Trophoblast cell (in vitro differentiated cells and primary cell): ENCODE measurements at regions not wholly inside any gene's neighbourhood (a gene's known extent, or its start where the extent isn't known, plus 50 kb on each side); places are given as distances from the start of the nearest gene placed in this dataset.

Experiments
- DNase-seq, 2 donors: peaks; one replicate each; pipeline ENCODE4 v3.0.0-alpha.2; 2016
- H2AFZ ChIP-seq: 2 replicates; pipeline ENCODE4 v1.6.1; 2013; ENCODE audit warnings: low read length, moderate library complexity, mild to moderate bottlenecking; ENCODE audit not compliant: insufficient read depth, poor library complexity
- H2AK5ac ChIP-seq: 2 replicates; pipeline ENCODE4 v1.6.1; 2013; ENCODE audit warnings: mild to moderate bottlenecking, low read length
- H2BK120ac ChIP-seq: 2 replicates; pipeline ENCODE4 v1.6.1; 2013; ENCODE audit warnings: low read length, mild to moderate bottlenecking, moderate library complexity; ENCODE audit not compliant: insufficient read depth, poor library complexity
- H2BK12ac ChIP-seq: 2 replicates; pipeline ENCODE4 v1.6.1; 2013; ENCODE audit warnings: mild to moderate bottlenecking, low read length, moderate library complexity
- H2BK5ac ChIP-seq: 2 replicates; pipeline ENCODE4 v1.6.1; 2013; ENCODE audit warnings: low read length, low read depth, moderate library complexity, mild to moderate bottlenecking; ENCODE audit not compliant: poor library complexity
- H3K14ac ChIP-seq: 2 replicates; pipeline ENCODE4 v1.6.1; 2013; ENCODE audit warnings: mild to moderate bottlenecking, low read length
- H3K18ac ChIP-seq: 2 replicates; pipeline ENCODE4 v1.6.1; 2013; ENCODE audit warnings: mild to moderate bottlenecking, low read length
- H3K23ac ChIP-seq: 2 replicates; pipeline ENCODE4 v1.6.1; 2013; ENCODE audit warnings: low read length
- H3K27ac ChIP-seq: 2 replicates; pipeline ENCODE4 v1.5.1; 2013; ENCODE audit warnings: low read depth, mild to moderate bottlenecking, inconsistent platforms, low read length, moderate library complexity
- H3K27me3 ChIP-seq: 2 replicates; pipeline ENCODE4 v1.6.1; 2013; ENCODE audit warnings: inconsistent platforms, mild to moderate bottlenecking, low read length, moderate library complexity; ENCODE audit not compliant: insufficient read depth
- H3K36me3 ChIP-seq, 2 experiments: 1 replicate in 1 of 2; 2 replicates in 1 of 2; pipeline ENCODE4 v1.6.1; 2013; ENCODE audit warnings: low read length in 2 of 2, mild to moderate bottlenecking in 2 of 2, moderate library complexity in 1 of 2; ENCODE audit not compliant: insufficient read depth in 2 of 2, control insufficient read depth in 1 of 2
- H3K4ac ChIP-seq: 2 replicates; pipeline ENCODE4 v1.6.1; 2013; ENCODE audit warnings: low read depth, mild to moderate bottlenecking, low read length, moderate library complexity
- H3K4me1 ChIP-seq, 2 experiments: 1 replicate in 1 of 2; 2 replicates in 1 of 2; pipeline ENCODE4 v1.6.1; 2013; ENCODE audit warnings: low read length in 2 of 2, mild to moderate bottlenecking in 2 of 2, moderate library complexity in 1 of 2; ENCODE audit not compliant: insufficient read depth in 2 of 2, control insufficient read depth in 1 of 2
- H3K4me2 ChIP-seq: 2 replicates; pipeline ENCODE4 v1.6.1; 2013; ENCODE audit warnings: inconsistent platforms, mild to moderate bottlenecking, low read length, moderate library complexity
- H3K4me3 ChIP-seq: 2 replicates; pipeline ENCODE4 v1.5.1; 2013; ENCODE audit warnings: mild to moderate bottlenecking, low read depth, low read length, inconsistent platforms
- H3K79me1 ChIP-seq: one replicate; pipeline ENCODE4 v1.6.1; 2013; ENCODE audit warnings: low read length
- H3K79me2 ChIP-seq: 2 replicates; pipeline ENCODE4 v1.6.1; 2013; ENCODE audit warnings: low read length, mild to moderate bottlenecking; ENCODE audit not compliant: control insufficient read depth, insufficient read depth, poor library complexity
- H3K9ac ChIP-seq: 2 replicates; pipeline ENCODE4 v1.6.1; 2013; ENCODE audit warnings: mild to moderate bottlenecking, low read length
- H3K9me3 ChIP-seq: 2 replicates; pipeline ENCODE4 v1.6.1; 2013; ENCODE audit warnings: low read depth, mild to moderate bottlenecking, control low read depth, inconsistent platforms, low read length; ENCODE audit not compliant: insufficient read depth
- H4K12ac ChIP-seq: 2 replicates; pipeline ENCODE4 v1.6.1; 2013; ENCODE audit warnings: low read depth, mild to moderate bottlenecking, low read length, moderate library complexity
- H4K8ac ChIP-seq: 2 replicates; pipeline ENCODE4 v1.6.1; 2013; ENCODE audit warnings: low read depth, mild to moderate bottlenecking, low read length, moderate library complexity
- H4K91ac ChIP-seq: one replicate; pipeline ENCODE4 v1.6.1; 2013; ENCODE audit warnings: low read depth, mild to moderate bottlenecking, low read length, moderate library complexity
- WGBS: extraction: QIAGEN DNeasy Blood & Tissue Kit; methylation state at CpG from one replicate; pipeline ENCODE4 v1.1.7; 2013; ENCODE audit warnings: missing lambda C conversion rate; ENCODE audit not compliant: insufficient read length, insufficient coverage; ENCODE audit errors: extremely low coverage; 5-methylcytosine and 5-hydroxymethylcytosine counted together

- no peak overlapping the region for H2AK5ac ChIP-seq
- H3K4me2 ChIP-seq: no peak overlapping the region
- H3K9ac ChIP-seq: no peak overlapping the region
- no CpG with 5 or more reads among the region's 1 CpG for WGBS
- H3K36me3 ChIP-seq: no peaks in the 10 kb centered on the region
- H3K14ac ChIP-seq: no peak overlapping the region
- no peak overlapping the region for H3K4me3 ChIP-seq
- H4K12ac ChIP-seq: no peak overlapping the region
- H3K27me3 ChIP-seq: no peaks in the 10 kb centered on the region
- no peaks in the 10 kb centered on the region for H3K79me2 ChIP-seq
- H2BK5ac ChIP-seq: no peak overlapping the region
- H4K91ac ChIP-seq: no peak overlapping the region
- no peak overlapping the region for H2BK120ac ChIP-seq
- no peaks in the 10 kb centered on the region for H3K79me1 ChIP-seq
- no peak overlapping the region for H2AFZ ChIP-seq
- H4K8ac ChIP-seq: no peak overlapping the region
- no peak overlapping the region for H2BK12ac ChIP-seq
- no peak overlapping the region for H3K4ac ChIP-seq
- H3K23ac ChIP-seq: no peak overlapping the region
- peak in 1 of 2 donors; percentile 60 for DNase-seq
- no peak overlapping the region for H3K27ac ChIP-seq
- H3K9me3 ChIP-seq: no peaks in the 10 kb centered on the region
- H3K18ac ChIP-seq: no peak overlapping the region
- no peaks in the 10 kb centered on the region for H3K4me1 ChIP-seq
These were observed 68.2 kb upstream of the CDK1 start for GRCh38 chr10:60710041-60710440.

GRCh38 chr10:60708666-60709065 lies 69.6 kb upstream of the CDK1 start:
- WGBS: no CpG with 5 or more reads among the region's 1 CpG

GRCh38 chr10:60707841-60708240 lies 70.4 kb upstream of the CDK1 start:
- no peak overlapping the region for H3K27ac ChIP-seq
- H3K4me1 ChIP-seq: no peaks in the 10 kb centered on the region
- no CpG with 5 or more reads among the region's 4 CpGs for WGBS
- H3K23ac ChIP-seq: no peak overlapping the region
- H3K4ac ChIP-seq: no peak overlapping the region
- no peaks in the 10 kb centered on the region for H3K79me1 ChIP-seq
- H3K9me3 ChIP-seq: no peaks in the 10 kb centered on the region
- H3K9ac ChIP-seq: no peak overlapping the region
- no peaks in the 10 kb centered on the region for H3K79me2 ChIP-seq
- H4K8ac ChIP-seq: no peak overlapping the region
- H4K91ac ChIP-seq: no peak overlapping the region
- no peak overlapping the region for H2BK5ac ChIP-seq
- H2AFZ ChIP-seq: no peak overlapping the region
- H3K27me3 ChIP-seq: no peaks in the 10 kb centered on the region
- no peak overlapping the region for H2AK5ac ChIP-seq
- H3K4me2 ChIP-seq: no peak overlapping the region
- no peaks in the 10 kb centered on the region for H3K36me3 ChIP-seq
- H2BK120ac ChIP-seq: no peak overlapping the region
- peak in 1 of 2 donors; percentile 3 for DNase-seq
- H3K14ac ChIP-seq: no peak overlapping the region
- H2BK12ac ChIP-seq: no peak overlapping the region
- no peak overlapping the region for H4K12ac ChIP-seq
- no peak overlapping the region for H3K4me3 ChIP-seq
- no peak overlapping the region for H3K18ac ChIP-seq

More at GRCh38 chr10:60708666-60709065, 69.6 kb upstream of the CDK1 start:
- Histone ChIP-seq H3K18ac (no peak overlapping the region), H2BK12ac (no peak overlapping the region), H2AFZ (no peak overlapping the region), H2BK5ac (no peak overlapping the region), H3K79me1 (no peaks in the 10 kb centered on the region), H4K12ac (no peak overlapping the region), H3K27ac (no peak overlapping the region), H2AK5ac (no peak overlapping the region), H3K79me2 (no peaks in the 10 kb centered on the region), H3K4ac (no peak overlapping the region), H3K14ac (no peak overlapping the region), H2BK120ac (no peak overlapping the region), H3K9me3 (no peaks in the 10 kb centered on the region), H3K4me2 (no peak overlapping the region), H3K4me3 (no peak overlapping the region), H3K9ac (no peak overlapping the region), H3K4me1 (no peaks in the 10 kb centered on the region), H3K27me3 (no peaks in the 10 kb centered on the region), H4K91ac (no peak overlapping the region), H3K36me3 (no peaks in the 10 kb centered on the region), H4K8ac (no peak overlapping the region), H3K23ac (no peak overlapping the region)
- no peak for DNase-seq

- Histone ChIP-seq H3K4me2 (no peak overlapping the region), H3K79me2 (no peaks in the 10 kb centered on the region), H3K36me3 (no peaks in the 10 kb centered on the region)
These were observed 72.1 kb upstream of the CDK1 start for GRCh38 chr10:60706146-60706545.

More at GRCh38 chr10:60706146-60706545, 72.1 kb upstream of the CDK1 start:
- no peak overlapping the region for H3K9ac ChIP-seq
- H2AFZ ChIP-seq: no peak overlapping the region
- H3K23ac ChIP-seq: no peak overlapping the region
- H3K79me1 ChIP-seq: no peaks in the 10 kb centered on the region
- H4K12ac ChIP-seq: no peak overlapping the region
- no peak overlapping the region for H3K27ac ChIP-seq
- no peaks in the 10 kb centered on the region for H3K9me3 ChIP-seq
- no peak overlapping the region for H3K4me3 ChIP-seq
- no peak overlapping the region for H3K14ac ChIP-seq
- DNase-seq: no peak
- H2AK5ac ChIP-seq: no peak overlapping the region
- no peak overlapping the region for H4K8ac ChIP-seq
- H3K4me1 ChIP-seq: no peaks in the 10 kb centered on the region
- no peak overlapping the region for H2BK12ac ChIP-seq
- no peaks in the 10 kb centered on the region for H3K27me3 ChIP-seq
- no peak overlapping the region for H4K91ac ChIP-seq
- no peak overlapping the region for H3K4ac ChIP-seq
- H3K18ac ChIP-seq: no peak overlapping the region
- no peak overlapping the region for H2BK5ac ChIP-seq
- H2BK120ac ChIP-seq: no peak overlapping the region
- no CpG with 5 or more reads among the region's 1 CpG for WGBS
